Left ventricle myocardium inferior (tissue), 1 donor: ENCODE measurements at regions not wholly inside any gene's neighbourhood (a gene's known extent, or its start where the extent isn't known, plus 50 kb on each side); places are given as distances from the start of the nearest gene placed in this dataset.

Experiments
- DNase-seq: peaks from one replicate; pipeline ENCODE4 v3.0.0-alpha.2; 2020
- H3K27ac ChIP-seq: fragments of 200-600 bp; replicated peaks from 2 replicates; pipeline ENCODE4 v1.8.0; 2021
- H3K27me3 ChIP-seq: fragments of 200-600 bp; 2 replicates; pipeline ENCODE4 v1.8.0; 2021; ENCODE audit warnings: low read depth
- H3K36me3 ChIP-seq: fragments of 200-600 bp; 2 replicates; pipeline ENCODE4 v1.8.0; 2021
- H3K4me1 ChIP-seq: fragments of 200-600 bp; 2 replicates; pipeline ENCODE4 v1.8.0; 2021
- H3K4me3 ChIP-seq: fragments of 200-600 bp; 2 replicates; pipeline ENCODE4 v1.8.0; 2021; ENCODE audit warnings: mild to moderate bottlenecking, moderate library complexity
- H3K9me3 ChIP-seq: fragments of 200-600 bp; replicated peaks from 2 replicates; pipeline ENCODE4 v1.8.0; 2021
- intact Hi-C: fragments of 100-400 bp; cut with micrococcal nuclease; formaldehyde crosslinking; loops from one replicate; pipeline ENCODE4 v1.11.0; 2022
- TF ChIP-seq, protein P1 (sequence below): fragments of 200-600 bp; IDR thresholded peaks from 2 replicates; pipeline ENCODE4 v1.8.0; 2021; ENCODE audit warnings: antibody characterized with exemption, mild to moderate bottlenecking, borderline replicate concordance
- donor health status: DM: no; HTN: yes; CAD: no; lungs with severe emphysema.

DNA sequence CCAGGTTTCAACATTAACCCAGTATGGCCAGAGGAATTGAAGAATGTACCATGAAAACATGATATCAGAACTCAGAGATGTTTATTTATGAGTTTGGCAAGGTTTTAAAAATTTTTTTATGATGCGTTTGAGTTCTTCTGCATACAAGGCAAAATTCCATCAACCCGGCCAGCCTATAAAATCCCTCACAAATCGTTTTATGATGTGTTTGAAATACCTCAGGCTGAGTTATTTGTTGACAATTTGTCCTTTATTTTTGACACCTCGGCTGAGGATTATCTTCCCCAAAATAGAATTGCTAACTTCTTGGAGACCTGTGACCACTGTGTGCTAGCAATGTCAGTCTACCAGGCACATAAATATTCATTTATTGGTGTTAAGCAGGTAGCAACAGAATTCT is 91.9 kb upstream of the SLC24A3 start:
- H3K4me3 ChIP-seq, result no peak overlapping the region
- TF ChIP-seq, protein P1, sequence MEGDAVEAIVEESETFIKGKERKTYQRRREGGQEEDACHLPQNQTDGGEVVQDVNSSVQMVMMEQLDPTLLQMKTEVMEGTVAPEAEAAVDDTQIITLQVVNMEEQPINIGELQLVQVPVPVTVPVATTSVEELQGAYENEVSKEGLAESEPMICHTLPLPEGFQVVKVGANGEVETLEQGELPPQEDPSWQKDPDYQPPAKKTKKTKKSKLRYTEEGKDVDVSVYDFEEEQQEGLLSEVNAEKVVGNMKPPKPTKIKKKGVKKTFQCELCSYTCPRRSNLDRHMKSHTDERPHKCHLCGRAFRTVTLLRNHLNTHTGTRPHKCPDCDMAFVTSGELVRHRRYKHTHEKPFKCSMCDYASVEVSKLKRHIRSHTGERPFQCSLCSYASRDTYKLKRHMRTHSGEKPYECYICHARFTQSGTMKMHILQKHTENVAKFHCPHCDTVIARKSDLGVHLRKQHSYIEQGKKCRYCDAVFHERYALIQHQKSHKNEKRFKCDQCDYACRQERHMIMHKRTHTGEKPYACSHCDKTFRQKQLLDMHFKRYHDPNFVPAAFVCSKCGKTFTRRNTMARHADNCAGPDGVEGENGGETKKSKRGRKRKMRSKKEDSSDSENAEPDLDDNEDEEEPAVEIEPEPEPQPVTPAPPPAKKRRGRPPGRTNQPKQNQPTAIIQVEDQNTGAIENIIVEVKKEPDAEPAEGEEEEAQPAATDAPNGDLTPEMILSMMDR, result no peak
- H3K27me3 ChIP-seq, result peaks cover 8% of the 10 kb centered on the region
- H3K4me1 ChIP-seq, result no peaks in the 10 kb centered on the region
- no peak for DNase-seq
- no peaks in the 10 kb centered on the region for H3K36me3 ChIP-seq
- H3K27ac ChIP-seq, result no peak overlapping the region
- intact Hi-C loops, result no loop called here
- H3K9me3 ChIP-seq, result no peaks in the 10 kb centered on the region

GRCh38 chr20:19121463-19121862 is 91.0 kb upstream of the SLC24A3 start:
- intact Hi-C loops, result no loop called here
- no peak overlapping the region for H3K4me3 ChIP-seq
- H3K27me3 ChIP-seq, result peaks cover 8% of the 10 kb centered on the region
- no peaks in the 10 kb centered on the region for H3K9me3 ChIP-seq
- H3K4me1 ChIP-seq, result no peaks in the 10 kb centered on the region
- H3K36me3 ChIP-seq, result no peaks in the 10 kb centered on the region
- no peak for DNase-seq
- H3K27ac ChIP-seq, result no peak overlapping the region
- TF ChIP-seq, protein P1, result no peak

DNA sequence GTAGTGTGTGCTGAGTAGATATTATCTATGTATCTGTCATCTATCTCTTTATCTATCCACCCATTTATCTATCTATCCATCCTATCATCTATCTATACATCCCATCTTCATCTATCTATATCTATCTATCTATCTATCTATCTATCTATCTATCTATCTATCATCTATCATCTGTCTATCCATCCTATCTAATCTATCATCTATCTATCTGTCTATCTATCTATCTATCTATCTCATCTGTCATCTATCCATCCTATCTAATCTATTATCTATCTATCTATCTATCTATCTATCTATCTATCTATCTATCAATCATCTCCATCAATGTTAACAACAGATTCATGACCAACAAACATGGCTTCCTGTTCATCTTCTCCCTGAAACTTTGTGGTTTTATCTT is 90.5 kb upstream of the SLC24A3 start:
- no peaks in the 10 kb centered on the region for H3K9me3 ChIP-seq
- H3K27me3 ChIP-seq, result peaks cover 8% of the 10 kb centered on the region
- H3K4me3 ChIP-seq, result no peak overlapping the region
- H3K27ac ChIP-seq, result no peak overlapping the region
- H3K4me1 ChIP-seq, result no peaks in the 10 kb centered on the region
- TF ChIP-seq, protein P1, result no peak
- intact Hi-C loops, result no loop called here
- H3K36me3 ChIP-seq, result no peaks in the 10 kb centered on the region
- DNase-seq, result no peak

- DNase-seq, result no peak
- Histone ChIP-seq H3K27ac (no peak overlapping the region), H3K27me3 (peaks cover 8% of the 10 kb centered on the region), H3K4me1 (no peaks in the 10 kb centered on the region), H3K9me3 (no peaks in the 10 kb centered on the region), H3K36me3 (no peaks in the 10 kb centered on the region), H3K4me3 (no peak overlapping the region)
- TF ChIP-seq, protein P1, result no peak
- intact Hi-C loops, result no loop called here
Measured at GRCh38 chr20:19122395-19122794, 90.0 kb upstream of the SLC24A3 start.

DNA sequence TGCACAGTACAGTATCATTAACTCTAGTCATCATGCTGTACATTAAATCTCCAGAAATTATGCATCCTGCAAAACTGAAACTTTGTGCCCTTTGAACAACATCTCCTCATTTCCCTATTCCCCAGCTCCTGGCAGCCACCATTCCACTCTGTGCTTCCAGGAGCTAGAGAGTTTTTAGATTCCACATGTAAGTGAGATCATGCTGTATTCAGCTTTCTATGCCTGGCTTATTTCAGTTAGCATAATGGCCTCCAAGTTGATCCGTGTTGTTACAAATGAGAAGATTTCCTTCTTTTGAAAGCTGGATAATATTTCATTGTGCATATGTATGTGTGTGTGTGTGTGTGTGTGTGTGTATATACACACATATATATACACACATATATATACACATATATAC is 86.9 kb upstream of the SLC24A3 start:
- Histone ChIP-seq H3K36me3 (no peaks in the 10 kb centered on the region), H3K27ac (no peak overlapping the region), H3K4me3 (no peak overlapping the region), H3K9me3 (no peaks in the 10 kb centered on the region), H3K27me3 (peaks cover 8% of the 10 kb centered on the region), H3K4me1 (no peaks in the 10 kb centered on the region)
- intact Hi-C loops, result no loop called here
- DNase-seq, result no peak
- TF ChIP-seq, protein P1, result no peak

GRCh38 chr20:19129306-19129705 is 83.1 kb upstream of the SLC24A3 start:
- H3K27ac ChIP-seq, result no peak overlapping the region

More at GRCh38 chr20:19129306-19129705, 83.1 kb upstream of the SLC24A3 start:
- Histone ChIP-seq H3K36me3 (no peaks in the 10 kb centered on the region), H3K4me3 (no peak overlapping the region), H3K9me3 (no peaks in the 10 kb centered on the region), H3K27me3 (peaks cover 5% of the 10 kb centered on the region), H3K4me1 (no peaks in the 10 kb centered on the region)
- intact Hi-C loops, result no loop called here
- TF ChIP-seq, protein P1, result no peak
- DNase-seq, result no peak
